Hepatocyte (in vitro differentiated cells): ENCODE measurements at regions not wholly inside any gene's neighbourhood (a gene's known extent, or its start where the extent isn't known, plus 50 kb on each side); places are given as distances from the start of the nearest gene placed in this dataset.

Source experiments
- CTCF ChIP-seq: fragments of 200-600 bp; sonication (generic); IDR thresholded peaks from 2 replicates; pipeline ENCODE4 v1.5.1; 2016; ENCODE audit warnings: antibody characterized with exemption, mild to moderate bottlenecking; ENCODE audit not compliant: poor library complexity
- EZH2 ChIP-seq: fragments of 200-600 bp; sonication (generic); IDR thresholded peaks from 2 replicates; pipeline ENCODE4 v1.6.1; 2016; ENCODE audit warnings: antibody characterized with exemption, mild to moderate bottlenecking, borderline replicate concordance
- EZH2phosphoT487 ChIP-seq: fragments of 200-600 bp; sonication (generic); IDR thresholded peaks from one replicate; pipeline ENCODE4 v1.6.1; 2018; ENCODE audit warnings: antibody characterized with exemption, mild to moderate bottlenecking, low read depth, moderate library complexity; ENCODE audit not compliant: unreplicated experiment, severe bottlenecking

GRCh38 chr11:32273931-32274330, 161.4 kb downstream of the WT1 start:
- TF ChIP-seq CTCF (no peak), EZH2 (no peak), EZH2phosphoT487 (no peak)
